HEK293T (cell line): ENCODE measurements at regions not wholly inside any gene's neighbourhood (a gene's known extent, or its start where the extent isn't known, plus 50 kb on each side); places are given as distances from the start of the nearest gene placed in this dataset.

Source experiments
- BHLHE40 ChIP-seq: fragments of 450-650 bp; IDR thresholded peaks from 2 replicates; pipeline ENCODE4 v1.6.1; 2016; ENCODE audit warnings: mild to moderate bottlenecking, moderate library complexity, borderline replicate concordance
- HDGF ChIP-seq: fragments of 450-650 bp; IDR thresholded peaks from 2 replicates; pipeline ENCODE4 v1.6.1; 2017; ENCODE audit warnings: antibody characterized with exemption, borderline replicate concordance
- LEF1 ChIP-seq: fragments of 450-650 bp; IDR thresholded peaks from 2 replicates; pipeline ENCODE4 v1.6.1; 2017; ENCODE audit warnings: mild to moderate bottlenecking, borderline replicate concordance
- SP1 ChIP-seq: fragments of 450-650 bp; IDR thresholded peaks from 2 replicates; pipeline ENCODE4 v1.6.1; 2017
- TARDBP ChIP-seq: fragments of 450-650 bp; IDR thresholded peaks from 2 replicates; pipeline ENCODE4 v1.6.1; 2016

GRCh38 chrX:113133316-113133715 lies 292.7 kb upstream of the AMOT start:
- no peak for TF ChIP-seq BHLHE40
- no peak for TF ChIP-seq TARDBP
- no peak for TF ChIP-seq SP1
- no peak for TF ChIP-seq LEF1
- TF ChIP-seq HDGF = no peak
